ENCODE measurements at regions not wholly inside any gene's neighbourhood (a gene's known extent, or its start where the extent isn't known, plus 50 kb on each side); places are given as distances from the start of the nearest gene placed in this dataset.

DNA sequence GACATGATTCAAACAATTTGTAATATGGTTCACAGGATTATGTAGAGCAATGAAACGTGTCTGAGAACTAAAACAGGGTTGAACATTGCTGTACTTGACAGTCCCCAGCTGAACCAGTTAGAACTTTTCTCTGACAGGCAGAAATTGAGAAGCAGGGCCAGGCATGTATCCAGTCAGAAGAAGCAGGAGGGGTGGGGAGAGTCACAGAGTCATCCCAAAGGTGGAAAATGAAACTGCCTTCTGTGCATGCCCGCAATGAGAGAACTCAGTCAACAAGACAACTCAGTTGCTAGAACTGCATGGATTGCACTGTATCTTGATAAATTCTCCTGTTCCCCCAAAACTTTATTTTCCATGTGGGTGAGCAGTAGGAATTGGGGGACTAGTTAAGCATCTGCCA lies 72.9 kb upstream of the PRLR start:
- TF ChIP-seq, protein P1, sequence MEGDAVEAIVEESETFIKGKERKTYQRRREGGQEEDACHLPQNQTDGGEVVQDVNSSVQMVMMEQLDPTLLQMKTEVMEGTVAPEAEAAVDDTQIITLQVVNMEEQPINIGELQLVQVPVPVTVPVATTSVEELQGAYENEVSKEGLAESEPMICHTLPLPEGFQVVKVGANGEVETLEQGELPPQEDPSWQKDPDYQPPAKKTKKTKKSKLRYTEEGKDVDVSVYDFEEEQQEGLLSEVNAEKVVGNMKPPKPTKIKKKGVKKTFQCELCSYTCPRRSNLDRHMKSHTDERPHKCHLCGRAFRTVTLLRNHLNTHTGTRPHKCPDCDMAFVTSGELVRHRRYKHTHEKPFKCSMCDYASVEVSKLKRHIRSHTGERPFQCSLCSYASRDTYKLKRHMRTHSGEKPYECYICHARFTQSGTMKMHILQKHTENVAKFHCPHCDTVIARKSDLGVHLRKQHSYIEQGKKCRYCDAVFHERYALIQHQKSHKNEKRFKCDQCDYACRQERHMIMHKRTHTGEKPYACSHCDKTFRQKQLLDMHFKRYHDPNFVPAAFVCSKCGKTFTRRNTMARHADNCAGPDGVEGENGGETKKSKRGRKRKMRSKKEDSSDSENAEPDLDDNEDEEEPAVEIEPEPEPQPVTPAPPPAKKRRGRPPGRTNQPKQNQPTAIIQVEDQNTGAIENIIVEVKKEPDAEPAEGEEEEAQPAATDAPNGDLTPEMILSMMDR (IDR thresholded peaks at IDR 0.05) = no peak
- ATAC-seq = no peak
- no peaks in the 10 kb centered on the region for H3K4me1 ChIP-seq (ENCODE audit: low read depth)

DNA sequence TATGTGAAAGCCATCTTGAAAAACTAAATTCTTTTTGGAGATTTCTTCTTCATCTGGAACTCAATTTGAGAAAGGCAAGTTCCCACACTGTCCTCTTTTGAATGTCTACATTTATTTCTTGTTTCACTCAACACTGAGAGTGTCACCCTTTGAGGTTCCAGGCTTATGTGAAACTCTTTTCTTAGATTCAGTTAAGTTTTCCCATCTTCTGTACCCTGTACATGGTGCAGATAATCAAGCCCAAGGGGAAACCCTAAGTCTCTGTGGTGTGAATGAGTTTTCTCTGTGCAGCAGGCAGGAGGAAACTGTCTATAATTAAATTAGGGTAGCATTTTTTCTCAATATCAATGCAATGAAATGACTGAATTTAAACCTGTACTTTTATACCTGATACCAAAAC lies 72.3 kb upstream of the PRLR start:
- TF ChIP-seq, protein P1 (IDR thresholded peaks at IDR 0.05) = no peak
- H3K4me3 ChIP-seq = no peak overlapping the region
- no peak for DNase-seq
- no peaks in the 10 kb centered on the region for H3K9me3 ChIP-seq
- no peaks in the 10 kb centered on the region for H3K4me1 ChIP-seq (ENCODE audit: low read depth)
- H3K36me3 ChIP-seq (ENCODE audit: low read depth) = no peaks in the 10 kb centered on the region
- ATAC-seq = no peak
- intact Hi-C loops (cut with DNase I, micrococcal nuclease) = no loop called here

More for the DNA sequence above, 72.9 kb upstream of the PRLR start:
- intact Hi-C loops (cut with DNase I, micrococcal nuclease) = no loop called here
- H3K4me3 ChIP-seq = no peak overlapping the region
- H3K36me3 ChIP-seq (ENCODE audit: low read depth) = no peaks in the 10 kb centered on the region
- DNase-seq = no peak
- H3K9me3 ChIP-seq = no peaks in the 10 kb centered on the region

DNA sequence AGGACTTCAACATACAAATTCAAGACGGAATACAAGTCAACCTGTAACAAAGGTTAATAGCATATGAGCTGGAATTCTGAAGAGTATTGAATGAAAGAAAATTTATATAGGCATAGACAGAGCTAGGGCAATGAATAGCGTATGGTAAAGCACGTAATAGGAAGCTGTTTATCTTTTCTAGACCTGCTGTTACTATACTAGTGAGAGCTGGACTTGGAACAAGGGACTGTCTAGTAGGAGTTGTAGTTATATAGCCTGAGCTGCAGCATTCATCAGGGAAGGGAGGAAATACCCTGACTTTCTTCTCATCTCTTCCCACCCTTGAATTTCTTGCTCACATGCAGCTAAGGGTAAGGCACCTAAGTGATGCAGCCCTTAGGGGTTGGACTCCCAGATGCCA lies 67.5 kb upstream of the PRLR start:
- H3K36me3 ChIP-seq (ENCODE audit: low read depth) = no peaks in the 10 kb centered on the region
- TF ChIP-seq, protein P1 (IDR thresholded peaks at IDR 0.05) = no peak
- intact Hi-C loops (cut with DNase I, micrococcal nuclease) = no loop called here
- H3K4me1 ChIP-seq (ENCODE audit: low read depth) = no peaks in the 10 kb centered on the region
- no peaks in the 10 kb centered on the region for H3K9me3 ChIP-seq
- ATAC-seq (no peak), DNase-seq (no peak)
- no peak overlapping the region for H3K4me3 ChIP-seq

GRCh38 chr5:35294976-35295375 lies 64.7 kb upstream of the PRLR start:
- no peaks in the 10 kb centered on the region for H3K36me3 ChIP-seq (ENCODE audit: low read depth)
- intact Hi-C loops (cut with DNase I, micrococcal nuclease) = no loop called here
- no peaks in the 10 kb centered on the region for H3K9me3 ChIP-seq
- no peaks in the 10 kb centered on the region for H3K4me1 ChIP-seq (ENCODE audit: low read depth)
- no peak for DNase-seq
- no peak overlapping the region for H3K4me3 ChIP-seq
- TF ChIP-seq, protein P1 (IDR thresholded peaks at IDR 0.05) = no peak
- ATAC-seq = no peak

GRCh38 chr5:35294017-35294416 lies 63.7 kb upstream of the PRLR start:
- Histone ChIP-seq H3K36me3 (ENCODE audit: low read depth) (no peaks in the 10 kb centered on the region), H3K4me1 (ENCODE audit: low read depth) (no peaks in the 10 kb centered on the region), H3K9me3 (no peaks in the 10 kb centered on the region), H3K4me3 (no peak overlapping the region)
- intact Hi-C loops (cut with DNase I, micrococcal nuclease) = no loop called here
- ATAC-seq = no peak
- TF ChIP-seq, protein P1 (IDR thresholded peaks at IDR 0.05) = no peak
- DNase-seq = no peak

DNA sequence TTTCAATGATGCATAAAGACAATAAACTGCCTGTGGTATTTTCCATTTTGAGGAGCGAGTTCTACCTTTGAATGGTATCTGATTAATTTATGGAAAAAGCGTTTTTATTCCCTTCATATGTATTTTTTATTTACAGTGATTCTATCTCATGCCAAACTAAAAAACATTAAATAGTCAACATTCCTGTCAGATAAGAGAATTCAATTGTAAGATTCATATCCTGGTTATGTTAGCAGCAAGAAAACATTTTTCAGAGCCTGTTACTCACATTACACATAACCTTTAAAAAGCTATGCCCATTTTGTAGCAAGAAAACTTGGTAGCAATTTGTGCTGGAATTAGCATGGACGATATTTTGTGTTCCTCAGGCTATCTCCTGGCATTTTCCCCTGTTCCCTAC lies 55.1 kb upstream of the PRLR start:
- ATAC-seq = no peak
- no peak overlapping the region for H3K4me3 ChIP-seq
- H3K9me3 ChIP-seq = no peaks in the 10 kb centered on the region
- H3K36me3 ChIP-seq (ENCODE audit: low read depth) = no peaks in the 10 kb centered on the region
- TF ChIP-seq, protein P1 (IDR thresholded peaks at IDR 0.05) = no peak
- no peaks in the 10 kb centered on the region for H3K4me1 ChIP-seq (ENCODE audit: low read depth)
- DNase-seq = no peak
- intact Hi-C loops (cut with DNase I, micrococcal nuclease) = no loop called here
